ENCODE measurements at regions not wholly inside any gene's neighbourhood (a gene's known extent, or its start where the extent isn't known, plus 50 kb on each side); places are given as distances from the start of the nearest gene placed in this dataset.

GRCh38 chr12:75703131-75703530, 191.7 kb upstream of the KRR1 start:
- Mint-ChIP-seq H3K27me3 (no peaks in the 10 kb centered on the region), H3K36me3 (ENCODE audit: low read depth) (no peaks in the 10 kb centered on the region), H3K9me3 (no peaks in the 10 kb centered on the region), H3K4me1 (ENCODE audit: low read depth) (peaks cover 18% of the 10 kb centered on the region), H3K27ac (no peak overlapping the region), H3K4me3 (no peak overlapping the region)
- no peaks in the 10 kb centered on the region for H3K9me3 ChIP-seq (ENCODE audit: control insufficient read depth in 1 of 2, insufficient read depth in 1 of 2, low read length in 2 of 2)
- no peak for DNase-seq
- ChIA-PET CTCF (interaction anchor here (1.2 kb wide), 1 partner anchor 10 kb away, joined by 3 read pairs; no protein-coding TSS in a partner anchor), POLR2A (no interaction called here)
- H3K27ac ChIP-seq (ENCODE audit: low read depth in 1 of 2, low read length in 2 of 2), result no peak overlapping the region
- H3K4me1 ChIP-seq (ENCODE audit: insufficient read depth, low read length), result peaks cover 5% of the 10 kb centered on the region
- TF ChIP-seq CTCF (IDR thresholded peaks at IDR 0.05), result no peak
- H3K27me3 ChIP-seq (ENCODE audit: control insufficient read depth in 1 of 2, insufficient read depth in 2 of 2, low read length in 2 of 2), result no peaks in the 10 kb centered on the region
- no peaks in the 10 kb centered on the region for H3K36me3 ChIP-seq (ENCODE audit: insufficient read depth, low read length)
- ATAC-seq (ENCODE audit: poor library complexity), result no peak
- intact Hi-C loops (cut with DNase I, micrococcal nuclease), result loop anchor here in 1 of 2 experiments (10.0 kb wide), 1 partner anchor 332 kb away; the partner anchor contains the start of gene PHLDA1
- H3K4me3 ChIP-seq (ENCODE audit: low read length), result no peak overlapping the region

GRCh38 chr12:75702477-75703093, 191.2 kb upstream of the KRR1 start:
- Histone ChIP-seq H3K36me3 (ENCODE audit: insufficient read depth, low read length) (no peaks in the 10 kb centered on the region), H3K4me3 (ENCODE audit: low read length) (no peak overlapping the region), H3K27me3 (ENCODE audit: control insufficient read depth in 1 of 2, insufficient read depth in 2 of 2, low read length in 2 of 2) (no peaks in the 10 kb centered on the region), H3K4me1 (ENCODE audit: insufficient read depth, low read length) (peaks cover 5% of the 10 kb centered on the region), H3K9me3 (ENCODE audit: control insufficient read depth in 1 of 2, insufficient read depth in 1 of 2, low read length in 2 of 2) (no peaks in the 10 kb centered on the region), H3K27ac (ENCODE audit: low read depth in 1 of 2, low read length in 2 of 2) (no peak overlapping the region)
- H3K4me1 Mint-ChIP-seq (ENCODE audit: low read depth), result peaks cover 18% of the 10 kb centered on the region
- no peaks in the 10 kb centered on the region for H3K36me3 Mint-ChIP-seq (ENCODE audit: low read depth)
- TF ChIP-seq CTCF (IDR thresholded peaks at IDR 0.05), result no peak
- POLR2A ChIA-PET, result no interaction called here
- CTCF ChIA-PET, result interaction anchor here (0.6 to 1.2 kb wide), 2 partner anchors 10 to 99 kb away, joined by 3 read pairs; no protein-coding TSS in a partner anchor
- intact Hi-C loops (cut with DNase I, micrococcal nuclease), result loop anchor here in 1 of 2 experiments (10.0 kb wide), 1 partner anchor 332 kb away; the partner anchor contains the start of gene PHLDA1
- DNase-seq (peak in 4 of 14 experiments; percentile 13 to 26 (median 16)), ATAC-seq (ENCODE audit: poor library complexity) (no peak)
- no peaks in the 10 kb centered on the region for H3K9me3 Mint-ChIP-seq
- no peaks in the 10 kb centered on the region for H3K27me3 Mint-ChIP-seq
- peak overlapping the region; percentile 53 for H3K27ac Mint-ChIP-seq
- peak overlapping the region; percentile 1 for H3K4me3 Mint-ChIP-seq

GRCh38 chr12:75701859-75702258, 190.4 kb upstream of the KRR1 start:
- H3K36me3 Mint-ChIP-seq (ENCODE audit: low read depth), result no peaks in the 10 kb centered on the region
- DNase-seq (no peak), ATAC-seq (ENCODE audit: poor library complexity) (no peak)
- peaks cover 5% of the 10 kb centered on the region for H3K4me1 ChIP-seq (ENCODE audit: insufficient read depth, low read length)
- no peaks in the 10 kb centered on the region for H3K36me3 ChIP-seq (ENCODE audit: insufficient read depth, low read length)
- no peak overlapping the region for H3K4me3 ChIP-seq (ENCODE audit: low read length)
- H3K27ac Mint-ChIP-seq, result peak overlapping the region; percentile 53
- H3K9me3 ChIP-seq (ENCODE audit: control insufficient read depth in 1 of 2, insufficient read depth in 1 of 2, low read length in 2 of 2), result no peaks in the 10 kb centered on the region
- peak overlapping the region in 1 of 2 donors; percentile 18 for H3K27ac ChIP-seq (ENCODE audit: low read depth in 1 of 2, low read length in 2 of 2)
- H3K4me3 Mint-ChIP-seq, result peak overlapping the region; percentile 73
- no peak for TF ChIP-seq CTCF (IDR thresholded peaks at IDR 0.05)
- no peaks in the 10 kb centered on the region for H3K27me3 ChIP-seq (ENCODE audit: control insufficient read depth in 1 of 2, insufficient read depth in 2 of 2, low read length in 2 of 2)
- H3K4me1 Mint-ChIP-seq (ENCODE audit: low read depth), result peaks cover 18% of the 10 kb centered on the region
- POLR2A ChIA-PET, result no interaction called here
- intact Hi-C loops (cut with DNase I, micrococcal nuclease), result loop anchor here in 1 of 2 experiments (10.0 kb wide), 1 partner anchor 333 kb away; the partner anchor contains the start of gene PHLDA1
- H3K9me3 Mint-ChIP-seq, result no peaks in the 10 kb centered on the region
- no peaks in the 10 kb centered on the region for H3K27me3 Mint-ChIP-seq
- CTCF ChIA-PET, result no interaction called here

Data from CD4-positive, alpha-beta T cell (primary cell).